ENCODE measurements at regions not wholly inside any gene's neighbourhood (a gene's known extent, or its start where the extent isn't known, plus 50 kb on each side); places are given as distances from the start of the nearest gene placed in this dataset.
"Not testable (repeated sequence)": the region's sequence is repeated elsewhere in the genome, so short reads cannot be mapped to it uniquely, and the experiment has no call there.

- no peaks in the 10 kb centered on the region for H3K27me3 ChIP-seq (replicated peaks; ENCODE audit: insufficient read depth, low read depth, low read length, poor library complexity)
- intact Hi-C loops (cut with micrococcal nuclease; ENCODE audit: unreplicated experiment): no loop called here
- H3K4me3 ChIP-seq (ENCODE audit: low read depth, low read length, poor library complexity, severe bottlenecking): no peak overlapping the region
- BruUV-seq (replicated peaks): no TSS peak
- H3K4me1 ChIP-seq (ENCODE audit: insufficient read depth, low read length, poor library complexity, severe bottlenecking): no peaks in the 10 kb centered on the region
- TF ChIP-seq CTCF (conservative IDR thresholded peaks at IDR 0.05; ENCODE audit: low read depth, low read length): no peak
- TF ChIP-seq EZH2 (IDR thresholded peaks at IDR 0.05; ENCODE audit: borderline replicate concordance, low read depth, low read length, poor library complexity, severe bottlenecking): no peak
- no peaks in the 10 kb centered on the region for H3K36me3 ChIP-seq (ENCODE audit: insufficient read depth, low read length, poor library complexity, severe bottlenecking)
- POLR2A ChIA-PET (ENCODE audit: low non-redundant PET): no interaction called here
- DNase-seq (ENCODE audit: low spot score): no peak
- H3K9me3 ChIP-seq (ENCODE audit: low read depth, low read length, poor library complexity, severe bottlenecking): no peaks in the 10 kb centered on the region
- no peak overlapping the region for H3K27ac ChIP-seq (ENCODE audit: low read depth, low read length, poor library complexity, severe bottlenecking)
- CTCF ChIA-PET: no interaction called here
Measured at GRCh38 chr14:105738638-105739037, 212.3 kb downstream of the TMEM121 start.

GRCh38 chr14:105739331-105740102, 213.1 kb downstream of the TMEM121 start:
- no peak for DNase-seq (ENCODE audit: low spot score)
- Histone ChIP-seq H3K4me3 (ENCODE audit: low read depth, low read length, poor library complexity, severe bottlenecking) (no peak overlapping the region), H3K4me1 (ENCODE audit: insufficient read depth, low read length, poor library complexity, severe bottlenecking) (no peaks in the 10 kb centered on the region), H3K27me3 (replicated peaks; ENCODE audit: insufficient read depth, low read depth, low read length, poor library complexity) (no peaks in the 10 kb centered on the region), H3K27ac (ENCODE audit: low read depth, low read length, poor library complexity, severe bottlenecking) (no peak overlapping the region), H3K9me3 (ENCODE audit: low read depth, low read length, poor library complexity, severe bottlenecking) (no peaks in the 10 kb centered on the region), H3K36me3 (ENCODE audit: insufficient read depth, low read length, poor library complexity, severe bottlenecking) (no peaks in the 10 kb centered on the region)
- POLR2A ChIA-PET (ENCODE audit: low non-redundant PET): no interaction called here
- BruUV-seq (replicated peaks): no TSS peak
- intact Hi-C loops (cut with micrococcal nuclease; ENCODE audit: unreplicated experiment): no loop called here
- CTCF ChIA-PET: no interaction called here
- no peak for TF ChIP-seq CTCF (conservative IDR thresholded peaks at IDR 0.05; ENCODE audit: low read depth, low read length)

GRCh38 chr14:105740272-105740671, 213.9 kb downstream of the TMEM121 start:
- H3K9me3 ChIP-seq (ENCODE audit: low read depth, low read length, poor library complexity, severe bottlenecking); POLR2A ChIA-PET (ENCODE audit: low non-redundant PET); H3K4me1 ChIP-seq (ENCODE audit: insufficient read depth, low read length, poor library complexity, severe bottlenecking); H3K36me3 ChIP-seq (ENCODE audit: insufficient read depth, low read length, poor library complexity, severe bottlenecking); CTCF ChIA-PET; intact Hi-C loops (cut with micrococcal nuclease; ENCODE audit: unreplicated experiment); H3K27me3 ChIP-seq (replicated peaks; ENCODE audit: insufficient read depth, low read depth, low read length, poor library complexity); H3K4me3 ChIP-seq (ENCODE audit: low read depth, low read length, poor library complexity, severe bottlenecking); H3K27ac ChIP-seq (ENCODE audit: low read depth, low read length, poor library complexity, severe bottlenecking); BruUV-seq (replicated peaks); DNase-seq (ENCODE audit: low spot score): not testable (repeated sequence)

- BruUV-seq (replicated peaks); POLR2A ChIA-PET (ENCODE audit: low non-redundant PET); intact Hi-C loops (cut with micrococcal nuclease; ENCODE audit: unreplicated experiment); H3K36me3 ChIP-seq (ENCODE audit: insufficient read depth, low read length, poor library complexity, severe bottlenecking); H3K4me1 ChIP-seq (ENCODE audit: insufficient read depth, low read length, poor library complexity, severe bottlenecking); CTCF ChIA-PET; H3K9me3 ChIP-seq (ENCODE audit: low read depth, low read length, poor library complexity, severe bottlenecking); H3K27ac ChIP-seq (ENCODE audit: low read depth, low read length, poor library complexity, severe bottlenecking); H3K4me3 ChIP-seq (ENCODE audit: low read depth, low read length, poor library complexity, severe bottlenecking); H3K27me3 ChIP-seq (replicated peaks; ENCODE audit: insufficient read depth, low read depth, low read length, poor library complexity); DNase-seq (ENCODE audit: low spot score): not testable (repeated sequence)
Measured at GRCh38 chr14:105740961-105741360, 214.6 kb downstream of the TMEM121 start.

- H3K27ac ChIP-seq (ENCODE audit: low read depth, low read length, poor library complexity, severe bottlenecking); POLR2A ChIA-PET (ENCODE audit: low non-redundant PET); H3K4me1 ChIP-seq (ENCODE audit: insufficient read depth, low read length, poor library complexity, severe bottlenecking); BruUV-seq (replicated peaks); DNase-seq (ENCODE audit: low spot score); H3K27me3 ChIP-seq (replicated peaks; ENCODE audit: insufficient read depth, low read depth, low read length, poor library complexity); CTCF ChIA-PET; H3K4me3 ChIP-seq (ENCODE audit: low read depth, low read length, poor library complexity, severe bottlenecking); intact Hi-C loops (cut with micrococcal nuclease; ENCODE audit: unreplicated experiment); H3K9me3 ChIP-seq (ENCODE audit: low read depth, low read length, poor library complexity, severe bottlenecking); H3K36me3 ChIP-seq (ENCODE audit: insufficient read depth, low read length, poor library complexity, severe bottlenecking): not testable (repeated sequence)
Measured at GRCh38 chr14:105741707-105742530, 215.5 kb downstream of the TMEM121 start.
